ENCODE measurements at regions not wholly inside any gene's neighbourhood (a gene's known extent, or its start where the extent isn't known, plus 50 kb on each side); places are given as distances from the start of the nearest gene placed in this dataset.

DNA sequence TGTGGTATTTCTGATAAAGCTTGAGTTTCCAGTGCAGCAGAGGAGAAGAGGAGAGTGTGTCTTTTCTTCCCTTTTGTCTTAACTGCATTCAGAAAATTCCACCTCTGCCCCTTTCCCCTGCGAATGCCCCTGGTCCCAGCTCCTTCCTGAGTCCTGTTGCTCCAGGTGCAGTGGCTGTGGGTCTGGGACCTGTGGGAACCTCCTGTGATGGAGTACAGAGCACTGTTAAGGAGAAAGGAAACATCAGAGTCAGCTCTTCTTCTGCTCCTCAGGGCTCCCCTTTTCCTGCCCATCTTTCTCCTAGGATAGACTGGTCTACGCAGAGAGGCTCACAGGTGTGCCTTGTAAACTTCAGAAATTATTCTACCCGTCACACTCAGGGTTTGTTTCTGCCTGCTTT lies 165.8 kb upstream of the ROPN1 start:
- TF ChIP-seq, protein P1, sequence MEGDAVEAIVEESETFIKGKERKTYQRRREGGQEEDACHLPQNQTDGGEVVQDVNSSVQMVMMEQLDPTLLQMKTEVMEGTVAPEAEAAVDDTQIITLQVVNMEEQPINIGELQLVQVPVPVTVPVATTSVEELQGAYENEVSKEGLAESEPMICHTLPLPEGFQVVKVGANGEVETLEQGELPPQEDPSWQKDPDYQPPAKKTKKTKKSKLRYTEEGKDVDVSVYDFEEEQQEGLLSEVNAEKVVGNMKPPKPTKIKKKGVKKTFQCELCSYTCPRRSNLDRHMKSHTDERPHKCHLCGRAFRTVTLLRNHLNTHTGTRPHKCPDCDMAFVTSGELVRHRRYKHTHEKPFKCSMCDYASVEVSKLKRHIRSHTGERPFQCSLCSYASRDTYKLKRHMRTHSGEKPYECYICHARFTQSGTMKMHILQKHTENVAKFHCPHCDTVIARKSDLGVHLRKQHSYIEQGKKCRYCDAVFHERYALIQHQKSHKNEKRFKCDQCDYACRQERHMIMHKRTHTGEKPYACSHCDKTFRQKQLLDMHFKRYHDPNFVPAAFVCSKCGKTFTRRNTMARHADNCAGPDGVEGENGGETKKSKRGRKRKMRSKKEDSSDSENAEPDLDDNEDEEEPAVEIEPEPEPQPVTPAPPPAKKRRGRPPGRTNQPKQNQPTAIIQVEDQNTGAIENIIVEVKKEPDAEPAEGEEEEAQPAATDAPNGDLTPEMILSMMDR (IDR thresholded peaks at IDR 0.05; ENCODE audit: insufficient read depth, low read length), result no peak
- no peak for TF ChIP-seq POLR2AphosphoS5 (IDR thresholded peaks at IDR 0.05; ENCODE audit: low read depth)
- TF ChIP-seq, protein P2, sequence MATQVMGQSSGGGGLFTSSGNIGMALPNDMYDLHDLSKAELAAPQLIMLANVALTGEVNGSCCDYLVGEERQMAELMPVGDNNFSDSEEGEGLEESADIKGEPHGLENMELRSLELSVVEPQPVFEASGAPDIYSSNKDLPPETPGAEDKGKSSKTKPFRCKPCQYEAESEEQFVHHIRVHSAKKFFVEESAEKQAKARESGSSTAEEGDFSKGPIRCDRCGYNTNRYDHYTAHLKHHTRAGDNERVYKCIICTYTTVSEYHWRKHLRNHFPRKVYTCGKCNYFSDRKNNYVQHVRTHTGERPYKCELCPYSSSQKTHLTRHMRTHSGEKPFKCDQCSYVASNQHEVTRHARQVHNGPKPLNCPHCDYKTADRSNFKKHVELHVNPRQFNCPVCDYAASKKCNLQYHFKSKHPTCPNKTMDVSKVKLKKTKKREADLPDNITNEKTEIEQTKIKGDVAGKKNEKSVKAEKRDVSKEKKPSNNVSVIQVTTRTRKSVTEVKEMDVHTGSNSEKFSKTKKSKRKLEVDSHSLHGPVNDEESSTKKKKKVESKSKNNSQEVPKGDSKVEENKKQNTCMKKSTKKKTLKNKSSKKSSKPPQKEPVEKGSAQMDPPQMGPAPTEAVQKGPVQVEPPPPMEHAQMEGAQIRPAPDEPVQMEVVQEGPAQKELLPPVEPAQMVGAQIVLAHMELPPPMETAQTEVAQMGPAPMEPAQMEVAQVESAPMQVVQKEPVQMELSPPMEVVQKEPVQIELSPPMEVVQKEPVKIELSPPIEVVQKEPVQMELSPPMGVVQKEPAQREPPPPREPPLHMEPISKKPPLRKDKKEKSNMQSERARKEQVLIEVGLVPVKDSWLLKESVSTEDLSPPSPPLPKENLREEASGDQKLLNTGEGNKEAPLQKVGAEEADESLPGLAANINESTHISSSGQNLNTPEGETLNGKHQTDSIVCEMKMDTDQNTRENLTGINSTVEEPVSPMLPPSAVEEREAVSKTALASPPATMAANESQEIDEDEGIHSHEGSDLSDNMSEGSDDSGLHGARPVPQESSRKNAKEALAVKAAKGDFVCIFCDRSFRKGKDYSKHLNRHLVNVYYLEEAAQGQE (IDR thresholded peaks at IDR 0.05; ENCODE audit: insufficient replicate concordance, low read depth), result no peak
